PFSK-1 (cell line): ENCODE measurements at regions not wholly inside any gene's neighbourhood (a gene's known extent, or its start where the extent isn't known, plus 50 kb on each side); places are given as distances from the start of the nearest gene placed in this dataset.

ENCODE experiments used
- POLR2AphosphoS5 ChIP-seq: IDR thresholded peaks from 2 replicates; pipeline ENCODE4 v1.6.1; 2012; ENCODE audit warnings: low read depth, mild to moderate bottlenecking, control low read depth, low read length, moderate library complexity
- TAF1 ChIP-seq: IDR thresholded peaks from 2 replicates; pipeline ENCODE4 v1.6.1; 2012; ENCODE audit warnings: low read length, control low read depth, borderline replicate concordance; ENCODE audit not compliant: insufficient read depth

DNA sequence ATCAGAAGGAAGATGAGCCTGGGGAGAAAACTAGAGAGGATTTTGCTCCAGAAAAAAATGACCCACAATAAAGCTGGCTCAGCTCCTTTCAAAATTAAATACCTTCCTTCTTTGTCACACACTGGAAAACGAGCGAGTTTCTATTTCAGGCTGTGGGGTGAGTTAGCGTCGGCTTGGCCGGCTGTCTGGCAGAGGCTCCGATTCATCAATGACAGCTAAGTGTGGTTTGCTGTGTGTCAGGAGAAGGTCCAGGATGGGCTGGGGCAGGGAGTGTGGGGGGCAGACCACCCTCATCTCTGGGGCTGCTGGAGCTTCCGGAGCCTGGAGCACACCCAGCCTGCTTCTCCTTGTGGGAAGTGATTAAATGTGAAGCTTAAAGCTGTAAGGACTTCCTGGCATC is 120.2 kb downstream of the ETS2 start:
- no peak for TF ChIP-seq TAF1
- no peak for TF ChIP-seq POLR2AphosphoS5
